PFSK-1 (cell line): ENCODE measurements at regions not wholly inside any gene's neighbourhood (a gene's known extent, or its start where the extent isn't known, plus 50 kb on each side); places are given as distances from the start of the nearest gene placed in this dataset.

Experiments used
- FOXP2 ChIP-seq: optimal IDR thresholded peaks from 2 replicates; pipeline ENCODE3; 2011; ENCODE audit warnings: borderline replicate concordance, control low read depth, inconsistent platforms; ENCODE audit not compliant: insufficient read depth; ENCODE audit errors: extremely low read length, extremely low read depth
- POLR2AphosphoS5 ChIP-seq: IDR thresholded peaks from 2 replicates; pipeline ENCODE4 v1.6.1; 2012; ENCODE audit warnings: low read depth, mild to moderate bottlenecking, control low read depth, low read length, moderate library complexity
- SIN3A ChIP-seq: IDR thresholded peaks from 2 replicates; pipeline ENCODE4 v1.6.1; 2012; ENCODE audit warnings: mild to moderate bottlenecking, low read length, moderate library complexity, borderline replicate concordance; ENCODE audit not compliant: insufficient read depth
- TAF1 ChIP-seq: IDR thresholded peaks from 2 replicates; pipeline ENCODE4 v1.6.1; 2012; ENCODE audit warnings: low read length, control low read depth, borderline replicate concordance; ENCODE audit not compliant: insufficient read depth
- TF ChIP-seq, protein P1 (sequence below), 2 experiments: IDR thresholded peaks; 2 replicates each; pipeline versions ENCODE4 v1.6.1 to v1.8.0; 2011 to 2012; ENCODE audit warnings: low read depth in 2 of 2, low read length in 2 of 2, control low read depth in 1 of 2, inconsistent platforms in 1 of 2, mild to moderate bottlenecking in 1 of 2, moderate library complexity in 1 of 2; ENCODE audit not compliant: insufficient read depth in 1 of 2

DNA sequence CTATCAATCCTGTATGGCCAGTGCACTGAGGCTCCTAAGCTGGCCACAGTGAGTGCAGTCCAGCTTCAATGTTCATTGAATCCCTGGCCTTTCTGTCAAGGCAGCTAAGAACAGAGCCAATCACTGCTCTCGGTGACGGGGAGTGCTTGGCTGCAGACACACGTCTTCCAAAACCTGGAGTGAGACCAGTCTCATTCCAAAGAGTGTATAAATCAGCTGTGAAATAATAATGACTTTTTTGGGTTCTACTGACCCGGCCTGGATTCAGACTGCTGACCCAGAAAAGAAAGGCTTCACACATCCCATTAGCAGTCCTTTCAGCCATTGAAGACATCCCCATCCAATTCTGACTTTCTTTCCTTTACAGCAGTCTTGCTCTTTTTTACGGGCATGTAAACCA is 665.5 kb downstream of the GBE1 start:
- TF ChIP-seq, protein P1, sequence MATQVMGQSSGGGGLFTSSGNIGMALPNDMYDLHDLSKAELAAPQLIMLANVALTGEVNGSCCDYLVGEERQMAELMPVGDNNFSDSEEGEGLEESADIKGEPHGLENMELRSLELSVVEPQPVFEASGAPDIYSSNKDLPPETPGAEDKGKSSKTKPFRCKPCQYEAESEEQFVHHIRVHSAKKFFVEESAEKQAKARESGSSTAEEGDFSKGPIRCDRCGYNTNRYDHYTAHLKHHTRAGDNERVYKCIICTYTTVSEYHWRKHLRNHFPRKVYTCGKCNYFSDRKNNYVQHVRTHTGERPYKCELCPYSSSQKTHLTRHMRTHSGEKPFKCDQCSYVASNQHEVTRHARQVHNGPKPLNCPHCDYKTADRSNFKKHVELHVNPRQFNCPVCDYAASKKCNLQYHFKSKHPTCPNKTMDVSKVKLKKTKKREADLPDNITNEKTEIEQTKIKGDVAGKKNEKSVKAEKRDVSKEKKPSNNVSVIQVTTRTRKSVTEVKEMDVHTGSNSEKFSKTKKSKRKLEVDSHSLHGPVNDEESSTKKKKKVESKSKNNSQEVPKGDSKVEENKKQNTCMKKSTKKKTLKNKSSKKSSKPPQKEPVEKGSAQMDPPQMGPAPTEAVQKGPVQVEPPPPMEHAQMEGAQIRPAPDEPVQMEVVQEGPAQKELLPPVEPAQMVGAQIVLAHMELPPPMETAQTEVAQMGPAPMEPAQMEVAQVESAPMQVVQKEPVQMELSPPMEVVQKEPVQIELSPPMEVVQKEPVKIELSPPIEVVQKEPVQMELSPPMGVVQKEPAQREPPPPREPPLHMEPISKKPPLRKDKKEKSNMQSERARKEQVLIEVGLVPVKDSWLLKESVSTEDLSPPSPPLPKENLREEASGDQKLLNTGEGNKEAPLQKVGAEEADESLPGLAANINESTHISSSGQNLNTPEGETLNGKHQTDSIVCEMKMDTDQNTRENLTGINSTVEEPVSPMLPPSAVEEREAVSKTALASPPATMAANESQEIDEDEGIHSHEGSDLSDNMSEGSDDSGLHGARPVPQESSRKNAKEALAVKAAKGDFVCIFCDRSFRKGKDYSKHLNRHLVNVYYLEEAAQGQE (IDR thresholded peaks at IDR 0.05; ENCODE audit: insufficient read depth in 1 of 2, low read depth in 2 of 2, low read length in 2 of 2) = no peak
- TF ChIP-seq TAF1 (no peak), POLR2AphosphoS5 (no peak), SIN3A (no peak), FOXP2 (no peak)

DNA sequence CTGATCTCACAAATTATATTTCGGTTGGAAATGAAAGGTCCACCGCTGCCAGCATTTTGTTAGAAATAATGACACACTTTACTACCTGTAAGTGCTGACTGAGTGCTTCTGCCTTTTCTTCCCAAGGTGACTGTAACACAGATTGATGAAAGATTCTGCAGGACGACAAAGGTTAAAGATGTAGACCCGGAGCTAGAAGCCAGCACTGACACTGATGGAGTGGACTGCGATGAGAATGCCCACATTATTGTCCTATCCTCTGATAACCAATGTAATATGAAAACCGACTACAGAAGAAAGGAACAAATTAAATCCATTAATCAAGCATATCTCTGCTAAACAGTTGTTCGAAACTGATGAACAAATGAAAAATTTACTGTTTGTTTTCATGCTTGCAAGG is 666.5 kb downstream of the GBE1 start:
- TF ChIP-seq FOXP2 (no peak), SIN3A (no peak), POLR2AphosphoS5 (no peak), TAF1 (no peak)
- TF ChIP-seq, protein P1 (IDR thresholded peaks at IDR 0.05; ENCODE audit: insufficient read depth in 1 of 2, low read depth in 2 of 2, low read length in 2 of 2) = no peak

DNA sequence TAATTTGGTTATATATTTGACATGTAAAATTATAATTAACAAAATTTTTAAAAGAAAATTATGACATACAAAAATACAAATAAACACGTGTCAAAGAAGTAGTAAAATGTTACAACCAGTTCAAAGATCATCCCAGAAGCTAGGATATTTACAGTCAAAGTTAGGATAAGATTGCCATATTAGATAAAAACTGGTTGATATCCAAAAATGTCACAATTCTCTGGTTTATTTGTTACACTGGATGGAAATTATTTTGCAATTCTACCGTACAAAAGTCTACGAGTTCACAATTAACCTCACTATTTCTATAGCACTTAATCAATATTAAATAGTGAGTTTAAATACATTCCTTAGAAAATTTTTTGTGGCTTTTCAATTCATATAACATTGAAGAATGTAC is 673.8 kb downstream of the GBE1 start:
- TF ChIP-seq SIN3A = no peak
- no peak for TF ChIP-seq TAF1
- TF ChIP-seq, protein P1 (IDR thresholded peaks at IDR 0.05; ENCODE audit: insufficient read depth in 1 of 2, low read depth in 2 of 2, low read length in 2 of 2) = no peak
- TF ChIP-seq POLR2AphosphoS5 = no peak
- no peak for TF ChIP-seq FOXP2

DNA sequence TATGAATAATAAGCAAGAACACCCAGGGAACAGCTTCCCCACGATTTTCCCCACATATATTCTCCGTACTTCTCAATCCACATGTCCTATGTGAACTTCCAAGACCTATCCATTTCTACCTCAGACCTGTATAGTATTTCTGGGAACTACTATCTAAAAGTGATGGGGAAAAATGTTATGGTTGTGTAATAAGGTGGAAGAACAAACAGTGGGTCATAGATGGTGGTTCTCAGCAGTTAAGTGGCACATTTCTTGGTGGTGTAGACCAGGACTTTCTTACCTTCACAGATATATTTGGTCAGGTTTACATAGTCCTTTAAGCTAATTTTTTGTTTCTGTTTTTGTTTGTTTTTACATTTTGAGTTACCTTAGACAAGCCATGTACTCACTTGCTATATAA is 675.1 kb downstream of the GBE1 start:
- TF ChIP-seq SIN3A (no peak), FOXP2 (no peak), POLR2AphosphoS5 (no peak), TAF1 (no peak)
- TF ChIP-seq, protein P1 (IDR thresholded peaks at IDR 0.05; ENCODE audit: insufficient read depth in 1 of 2, low read depth in 2 of 2, low read length in 2 of 2) = no peak

DNA sequence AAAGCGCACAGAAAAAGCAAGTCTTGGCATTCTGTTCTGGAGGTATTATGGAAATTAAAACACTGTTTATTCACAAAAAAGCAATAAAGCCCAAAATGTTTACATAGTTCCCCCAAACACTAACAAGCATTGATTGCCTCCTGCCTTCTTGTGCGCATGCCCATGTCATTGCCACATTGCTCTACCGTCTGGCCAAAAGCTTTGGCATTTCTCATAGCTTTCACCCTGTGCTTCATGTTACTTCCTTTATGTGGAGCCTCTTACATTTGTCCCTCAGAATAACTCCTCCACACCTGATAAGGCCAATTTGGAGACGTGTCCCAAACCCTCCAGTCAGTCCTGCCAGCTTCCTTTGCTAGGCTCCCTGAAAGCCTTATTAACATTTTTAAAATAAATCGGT is 680.8 kb downstream of the GBE1 start:
- TF ChIP-seq FOXP2 (no peak), SIN3A (no peak), TAF1 (no peak), POLR2AphosphoS5 (no peak)
- TF ChIP-seq, protein P1 (IDR thresholded peaks at IDR 0.05; ENCODE audit: insufficient read depth in 1 of 2, low read depth in 2 of 2, low read length in 2 of 2) = no peak
